HepG2 (cell line): ENCODE measurements at regions not wholly inside any gene's neighbourhood (a gene's known extent, or its start where the extent isn't known, plus 50 kb on each side); places are given as distances from the start of the nearest gene placed in this dataset.

Source experiments
- ATAC-seq: fragments of 200-7000 bp; cut with Tn5 transposase; 3 replicates; pipeline ENCODE4 v1.9.1; 2020; ENCODE audit warnings: mild to moderate bottlenecking, moderate library complexity
- BruUV-seq: library from RNA; stranded (reverse); fragments of 400-500 nt; replicated peaks from 2 replicates; lab custom pipeline; 2021; lab: Mats Ljungman, UMichigan
- CTCF ChIA-PET: fragments of 300-600 bp; formaldehyde crosslinking; extraction: SDS; loops from one replicate; lab custom pipeline; 2021; ENCODE audit warnings: low total read pairs, inconsistent platforms, low intra/inter-chr PET ratio; lab: Yijun Ruan, JAX
- POLR2A ChIA-PET: fragments of 350-600 bp; sonication (Branson Sonifier 250); formaldehyde crosslinking; loops from one replicate; lab custom pipeline; 2020; ENCODE audit warnings: antibody characterized with exemption, inconsistent platforms; lab: Yijun Ruan, JAX
- DNase-seq: peaks from one replicate; pipeline ENCODE4 v3.0.0-alpha.2; 2015; ENCODE audit warnings: low spot score
- FAIRE-seq: peaks from 3 replicates; lab custom pipeline; 2011; peaks lifted over from hg19 to GRCh38; lab: Jason Lieb, UNC
- H2AFZ ChIP-seq: one replicate; pipeline ENCODE4 v1.6.1; 2011; ENCODE audit warnings: low read length, inconsistent platforms
- H3K27ac ChIP-seq: fragments of 300-600 bp; 3 replicates; pipeline ENCODE4 v1.8.0; 2011; ENCODE audit warnings: mixed run types, mild to moderate bottlenecking, mixed read lengths, low read length, inconsistent platforms; ENCODE audit not compliant: insufficient read depth; ENCODE audit errors: extremely low read length
- H3K27me3 ChIP-seq, 2 experiments: fragments of 200-600 bp in 1 of 2; 2 replicates in 1 of 2; 3 replicates in 1 of 2; pipeline versions ENCODE4 v1.6.0 to v1.8.0; 2011; ENCODE audit warnings: low read length in 2 of 2, mild to moderate bottlenecking in 2 of 2, moderate library complexity in 2 of 2, inconsistent platforms in 1 of 2; ENCODE audit not compliant: insufficient read depth in 2 of 2, control insufficient read depth in 1 of 2
- H3K36me3 ChIP-seq, 2 experiments: fragments of 200-600 bp in 1 of 2; replicated peaks in 1 of 2; 2 replicates in 1 of 2; 3 replicates in 1 of 2; pipeline versions ENCODE4 v1.5.1 to v1.8.0; 2011; ENCODE audit warnings: low read length in 2 of 2, inconsistent platforms in 1 of 2; ENCODE audit not compliant: insufficient read depth in 2 of 2, control insufficient read depth in 1 of 2
- H3K4me1 ChIP-seq: 2 replicates; pipeline ENCODE4 v1.5.1; 2012; ENCODE audit warnings: low read length, inconsistent platforms; ENCODE audit not compliant: insufficient read depth
- H3K4me2 ChIP-seq: 2 replicates; pipeline ENCODE4 v1.6.0; 2011; ENCODE audit warnings: low read depth, low read length, inconsistent platforms
- H3K4me3 ChIP-seq, 3 experiments: fragments of 200-600 bp in 1 of 3; sonication (generic), shearing (Covaris generic) in 1 of 3; replicated peaks in 1 of 3; 2 replicates each; pipeline ENCODE4 v1.5.1; 2011 to 2016; ENCODE audit warnings: low read length in 3 of 3, inconsistent platforms in 2 of 3, low read depth in 2 of 3, mild to moderate bottlenecking in 2 of 3, control low read depth in 1 of 3, mixed read lengths in 1 of 3; ENCODE audit not compliant: insufficient read depth in 1 of 3
- H3K79me2 ChIP-seq: one replicate; pipeline ENCODE4 v1.6.1; 2011; ENCODE audit warnings: low read length, inconsistent platforms; ENCODE audit not compliant: insufficient read depth
- H3K9ac ChIP-seq: 2 replicates; pipeline ENCODE4 v1.6.0; 2011; ENCODE audit warnings: mild to moderate bottlenecking, low read depth, low read length, inconsistent platforms; ENCODE audit not compliant: insufficient read depth
- H3K9me3 ChIP-seq: 2 replicates; pipeline ENCODE4 v1.5.1; 2012; ENCODE audit warnings: mild to moderate bottlenecking, low read length
- H4K20me1 ChIP-seq: 2 replicates; pipeline ENCODE4 v1.6.0; 2011; ENCODE audit warnings: inconsistent platforms, mild to moderate bottlenecking, low read length, moderate library complexity; ENCODE audit not compliant: insufficient read depth
- ETS1 ChIP-seq: sonication (generic); formaldehyde crosslinking; IDR thresholded peaks from 2 replicates; pipeline ENCODE4 v1.4.0; 2020; ENCODE audit warnings: missing genetic modification reagents
- HIC2 ChIP-seq: sonication (generic); formaldehyde crosslinking; IDR thresholded peaks from 2 replicates; pipeline ENCODE4 v1.9.0; 2022; ENCODE audit warnings: low read depth, missing genetic modification reagents
- LRRFIP1 ChIP-seq: sonication (generic); formaldehyde crosslinking; conservative IDR thresholded peaks from 2 replicates; pipeline ENCODE4 v1.4.0; 2020; ENCODE audit warnings: missing genetic modification reagents
- NCOA2 ChIP-seq: sonication (generic); formaldehyde crosslinking; IDR thresholded peaks from 2 replicates; pipeline ENCODE4 v1.8.0; 2022; ENCODE audit warnings: inconsistent platforms
- RNF219 ChIP-seq: sonication (generic); formaldehyde crosslinking; IDR thresholded peaks from 2 replicates; pipeline ENCODE4 v1.5.0; 2020; ENCODE audit warnings: mild to moderate bottlenecking, missing genetic modification reagents
- TAF1 ChIP-seq: sonication (generic); formaldehyde crosslinking; IDR thresholded peaks from 2 replicates; pipeline ENCODE4 v1.4.0; 2020; ENCODE audit warnings: missing genetic modification reagents
- ZNF12 ChIP-seq: sonication (generic); formaldehyde crosslinking; IDR thresholded peaks from 2 replicates; pipeline ENCODE4 v1.5.0; 2020; ENCODE audit warnings: missing genetic modification reagents
- ZNF138 ChIP-seq: sonication (generic); formaldehyde crosslinking; IDR thresholded peaks from 2 replicates; pipeline ENCODE4 v1.5.0; 2020; ENCODE audit warnings: mild to moderate bottlenecking, low read depth, missing genetic modification reagents
- ZNF460 ChIP-seq: sonication (generic); formaldehyde crosslinking; IDR thresholded peaks from 2 replicates; pipeline ENCODE4 v1.5.1; 2020; ENCODE audit warnings: missing genetic modification reagents, mild to moderate bottlenecking, borderline replicate concordance
- ZNF607 ChIP-seq: sonication (generic); formaldehyde crosslinking; IDR thresholded peaks from 2 replicates; pipeline ENCODE4 v1.5.1; 2020; ENCODE audit warnings: missing genetic modification reagents, mild to moderate bottlenecking, borderline replicate concordance
- WGBS: methylation state at CpG from one replicate; pipeline ENCODE4 v1.1.6; 2017; ENCODE audit warnings: low lambda C conversion rate; 5-methylcytosine and 5-hydroxymethylcytosine counted together
- in situ Hi-C: cut with HindIII; loops from 2 replicates; pipeline ENCODE4 v1.10.0; 2017; ENCODE audit warnings: low pct_unique_long_range_greater_than_20kb; ENCODE audit not compliant: extremely low pct_ligation_motif_present
- intact Hi-C: fragments of 100-400 bp; cut with micrococcal nuclease; formaldehyde crosslinking; loops from one replicate; pipeline ENCODE4 v1.10.0; 2022; ENCODE audit not compliant: unreplicated experiment

GRCh38 chr12:124410354-124411175, 115.7 kb downstream of the RFLNA start:
- no peak overlapping the region for H3K4me2 ChIP-seq
- H3K9ac ChIP-seq, result no peak overlapping the region
- no peaks in the 10 kb centered on the region for H3K27me3 ChIP-seq
- H4K20me1 ChIP-seq, result peaks cover 1% of the 10 kb centered on the region; the same call in 1 of the 2 replicates
- H3K27ac ChIP-seq, result no peak overlapping the region
- intact Hi-C loops (no loop called here), in situ Hi-C loops (no loop called here)
- no peak overlapping the region for H2AFZ ChIP-seq
- peaks cover 4 to 23% of the 10 kb centered on the region in 2 experiments; a peak in 3 of 5 replicates for H3K36me3 ChIP-seq
- no peaks in the 10 kb centered on the region for H3K9me3 ChIP-seq
- no peak overlapping the region for H3K4me3 ChIP-seq
- no peak for FAIRE-seq
- ATAC-seq, result no peak
- ChIA-PET POLR2A (no interaction called here), CTCF (no interaction called here)
- no TSS peak for BruUV-seq
- no peaks in the 10 kb centered on the region for H3K4me1 ChIP-seq
- WGBS, result 94% methylated on average over 10 of the region's 15 CpGs
- no peak for DNase-seq
- TF ChIP-seq RNF219 (CRISPR knock-in tag) (no peak), ZNF607 (CRISPR knock-in tag) (no peak), LRRFIP1 (CRISPR knock-in tag) (no peak), ETS1 (CRISPR knock-in tag) (no peak), HIC2 (CRISPR knock-in tag) (no peak), NCOA2 (CRISPR knock-in tag) (no peak), TAF1 (CRISPR knock-in tag) (no peak), ZNF138 (no peak), ZNF12 (CRISPR knock-in tag) (no peak), ZNF460 (CRISPR knock-in tag) (no peak)
- no peaks in the 10 kb centered on the region for H3K79me2 ChIP-seq
